ENCODE measurements at regions not wholly inside any gene's neighbourhood (a gene's known extent, or its start where the extent isn't known, plus 50 kb on each side); places are given as distances from the start of the nearest gene placed in this dataset.

- Mint-ChIP-seq H3K4me3 (no peak overlapping the region), H3K36me3 (ENCODE audit: low read depth) (no peaks in the 10 kb centered on the region), H3K27ac (no peak overlapping the region), H3K27me3 (ENCODE audit: insufficient read depth) (no peaks in the 10 kb centered on the region), H3K9me3 (no peaks in the 10 kb centered on the region), H3K4me1 (peaks cover 15% of the 10 kb centered on the region)
- Histone ChIP-seq H3K9me3 (ENCODE audit: control insufficient read depth, low read length) (no peaks in the 10 kb centered on the region), H3K4me3 (ENCODE audit: low read length) (no peak overlapping the region), H3K27me3 (ENCODE audit: control insufficient read depth, insufficient read depth, low read length, poor library complexity, severe bottlenecking) (peaks cover 15% of the 10 kb centered on the region), H3K9ac (ENCODE audit: extremely low read depth, low read length, poor library complexity, severe bottlenecking) (no peak overlapping the region), H3K27ac (ENCODE audit: low read depth, low read length) (no peak overlapping the region), H3K4me1 (ENCODE audit: control insufficient read depth, insufficient read depth, low read length) (no peaks in the 10 kb centered on the region), H3K36me3 (ENCODE audit: control insufficient read depth, insufficient read depth, low read length) (no peaks in the 10 kb centered on the region)
- no peak for DNase-seq
- no peak for TF ChIP-seq CTCF (conservative IDR thresholded peaks at IDR 0.05)
- WGBS, 2 experiments (ENCODE audit: insufficient coverage in 1 of 2, insufficient read length in 1 of 2) = 80 to 100% methylated on average over 2 of the region's 2 CpGs
Measured at GRCh38 chr3:182404031-182404430, 389.3 kb upstream of the ATP11B start.

GRCh38 chr3:182405759-182406158 is 387.5 kb upstream of the ATP11B start:
- no peak overlapping the region for H3K4me3 ChIP-seq (ENCODE audit: low read length)
- H3K9me3 ChIP-seq (ENCODE audit: control insufficient read depth, low read length) = no peaks in the 10 kb centered on the region
- peaks cover 21% of the 10 kb centered on the region for H3K27me3 ChIP-seq (ENCODE audit: control insufficient read depth, insufficient read depth, low read length, poor library complexity, severe bottlenecking)
- Mint-ChIP-seq H3K27ac (no peak overlapping the region), H3K4me3 (no peak overlapping the region), H3K36me3 (ENCODE audit: low read depth) (no peaks in the 10 kb centered on the region), H3K4me1 (peaks cover 13% of the 10 kb centered on the region), H3K9me3 (no peaks in the 10 kb centered on the region), H3K27me3 (ENCODE audit: insufficient read depth) (no peaks in the 10 kb centered on the region)
- no peak overlapping the region for H3K27ac ChIP-seq (ENCODE audit: low read depth, low read length)
- 80 to 98% methylated on average over 1 to 2 of the region's 2 CpGs for WGBS, 2 experiments (ENCODE audit: insufficient coverage in 1 of 2, insufficient read length in 1 of 2)
- no peaks in the 10 kb centered on the region for H3K4me1 ChIP-seq (ENCODE audit: control insufficient read depth, insufficient read depth, low read length)
- no peaks in the 10 kb centered on the region for H3K36me3 ChIP-seq (ENCODE audit: control insufficient read depth, insufficient read depth, low read length)
- H3K9ac ChIP-seq (ENCODE audit: extremely low read depth, low read length, poor library complexity, severe bottlenecking) = no peak overlapping the region
- TF ChIP-seq CTCF (conservative IDR thresholded peaks at IDR 0.05) = no peak
- no peak for DNase-seq

GRCh38 chr3:182406786-182407185 is 386.5 kb upstream of the ATP11B start:
- peaks cover 21% of the 10 kb centered on the region for H3K27me3 ChIP-seq (ENCODE audit: control insufficient read depth, insufficient read depth, low read length, poor library complexity, severe bottlenecking)

More at GRCh38 chr3:182406786-182407185, 386.5 kb upstream of the ATP11B start:
- H3K9me3 Mint-ChIP-seq = no peaks in the 10 kb centered on the region
- no peaks in the 10 kb centered on the region for H3K36me3 Mint-ChIP-seq (ENCODE audit: low read depth)
- no peak for TF ChIP-seq CTCF (conservative IDR thresholded peaks at IDR 0.05)
- no peaks in the 10 kb centered on the region for H3K27me3 Mint-ChIP-seq (ENCODE audit: insufficient read depth)
- H3K9ac ChIP-seq (ENCODE audit: extremely low read depth, low read length, poor library complexity, severe bottlenecking) = no peak overlapping the region
- DNase-seq = no peak
- H3K27ac ChIP-seq (ENCODE audit: low read depth, low read length) = no peak overlapping the region
- H3K27ac Mint-ChIP-seq = no peak overlapping the region
- H3K4me3 Mint-ChIP-seq = no peak overlapping the region
- 95 to 100% methylated on average over 3 to 4 of the region's 4 CpGs for WGBS, 2 experiments (ENCODE audit: insufficient coverage in 1 of 2, insufficient read length in 1 of 2)
- H3K9me3 ChIP-seq (ENCODE audit: control insufficient read depth, low read length) = no peaks in the 10 kb centered on the region
- H3K4me1 ChIP-seq (ENCODE audit: control insufficient read depth, insufficient read depth, low read length) = no peaks in the 10 kb centered on the region
- peaks cover 13% of the 10 kb centered on the region for H3K4me1 Mint-ChIP-seq
- H3K4me3 ChIP-seq (ENCODE audit: low read length) = no peak overlapping the region
- no peaks in the 10 kb centered on the region for H3K36me3 ChIP-seq (ENCODE audit: control insufficient read depth, insufficient read depth, low read length)
